ENCODE measurements at regions not wholly inside any gene's neighbourhood (a gene's known extent, or its start where the extent isn't known, plus 50 kb on each side); places are given as distances from the start of the nearest gene placed in this dataset.

DNA sequence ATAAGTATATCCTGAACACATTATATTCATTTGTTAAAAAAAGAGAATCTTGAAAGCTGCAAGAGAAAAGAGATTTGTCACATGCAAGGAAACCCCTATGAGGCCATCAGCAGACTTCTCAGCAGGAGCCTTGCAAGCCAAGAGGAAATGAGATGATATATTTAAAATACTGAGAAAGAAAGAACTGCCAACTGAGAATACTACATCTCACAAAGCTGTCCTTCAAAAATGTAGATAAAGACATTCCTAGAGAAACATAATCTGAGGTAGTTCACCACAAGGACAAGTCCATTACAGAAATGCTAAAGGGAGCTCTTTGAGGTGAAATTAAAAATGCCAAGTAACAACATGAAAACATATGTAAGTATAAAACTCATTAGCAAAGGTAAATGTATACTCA lies 224.4 kb upstream of the MBL2 start:
- no peaks in the 10 kb centered on the region for H3K4me1 ChIP-seq (ENCODE audit: control insufficient read depth, insufficient read depth, low read length)
- H3K27ac Mint-ChIP-seq: no peak overlapping the region
- H3K4me3 ChIP-seq (ENCODE audit: low read length): no peak overlapping the region
- no peak overlapping the region for H3K9ac ChIP-seq (ENCODE audit: extremely low read depth, low read length, poor library complexity, severe bottlenecking)
- no peak overlapping the region for H3K4me3 Mint-ChIP-seq
- H3K9me3 Mint-ChIP-seq: peaks cover 11% of the 10 kb centered on the region
- no peaks in the 10 kb centered on the region for H3K36me3 ChIP-seq (ENCODE audit: control insufficient read depth, insufficient read depth, low read length)
- H3K27me3 ChIP-seq (ENCODE audit: control insufficient read depth, insufficient read depth, low read length, poor library complexity, severe bottlenecking): no peaks in the 10 kb centered on the region
- no peaks in the 10 kb centered on the region for H3K9me3 ChIP-seq (ENCODE audit: control insufficient read depth, low read length)
- no peak for DNase-seq
- no peaks in the 10 kb centered on the region for H3K27me3 Mint-ChIP-seq (ENCODE audit: insufficient read depth)
- peaks cover 5% of the 10 kb centered on the region for H3K36me3 Mint-ChIP-seq (ENCODE audit: low read depth)
- TF ChIP-seq, protein P1, sequence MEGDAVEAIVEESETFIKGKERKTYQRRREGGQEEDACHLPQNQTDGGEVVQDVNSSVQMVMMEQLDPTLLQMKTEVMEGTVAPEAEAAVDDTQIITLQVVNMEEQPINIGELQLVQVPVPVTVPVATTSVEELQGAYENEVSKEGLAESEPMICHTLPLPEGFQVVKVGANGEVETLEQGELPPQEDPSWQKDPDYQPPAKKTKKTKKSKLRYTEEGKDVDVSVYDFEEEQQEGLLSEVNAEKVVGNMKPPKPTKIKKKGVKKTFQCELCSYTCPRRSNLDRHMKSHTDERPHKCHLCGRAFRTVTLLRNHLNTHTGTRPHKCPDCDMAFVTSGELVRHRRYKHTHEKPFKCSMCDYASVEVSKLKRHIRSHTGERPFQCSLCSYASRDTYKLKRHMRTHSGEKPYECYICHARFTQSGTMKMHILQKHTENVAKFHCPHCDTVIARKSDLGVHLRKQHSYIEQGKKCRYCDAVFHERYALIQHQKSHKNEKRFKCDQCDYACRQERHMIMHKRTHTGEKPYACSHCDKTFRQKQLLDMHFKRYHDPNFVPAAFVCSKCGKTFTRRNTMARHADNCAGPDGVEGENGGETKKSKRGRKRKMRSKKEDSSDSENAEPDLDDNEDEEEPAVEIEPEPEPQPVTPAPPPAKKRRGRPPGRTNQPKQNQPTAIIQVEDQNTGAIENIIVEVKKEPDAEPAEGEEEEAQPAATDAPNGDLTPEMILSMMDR (conservative IDR thresholded peaks at IDR 0.05): no peak
- peaks cover 14% of the 10 kb centered on the region for H3K4me1 Mint-ChIP-seq
- H3K27ac ChIP-seq (ENCODE audit: low read depth, low read length): no peak overlapping the region

DNA sequence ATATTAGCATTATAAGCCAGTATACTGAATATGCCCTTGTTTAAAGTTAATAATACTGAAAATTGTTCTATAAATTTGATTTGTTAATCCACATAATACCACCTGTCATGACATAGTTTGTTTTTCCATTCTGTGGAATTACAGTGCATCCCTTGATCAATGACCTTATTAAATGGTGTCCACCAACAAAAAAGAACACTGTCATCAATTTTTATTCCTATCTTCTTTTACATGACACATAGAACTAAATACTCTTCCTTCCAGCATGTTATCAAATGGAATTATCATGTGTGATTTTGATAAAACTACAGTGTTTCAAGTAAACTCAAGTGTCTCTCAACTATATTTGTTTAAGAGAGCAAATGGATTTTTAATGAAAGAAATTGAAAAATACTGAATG lies 221.8 kb upstream of the MBL2 start:
- no peak for DNase-seq
- no peaks in the 10 kb centered on the region for H3K9me3 ChIP-seq (ENCODE audit: control insufficient read depth, low read length)
- Mint-ChIP-seq H3K4me3 (no peak overlapping the region), H3K4me1 (peaks cover 5% of the 10 kb centered on the region), H3K36me3 (ENCODE audit: low read depth) (peaks cover 5% of the 10 kb centered on the region), H3K27me3 (ENCODE audit: insufficient read depth) (no peaks in the 10 kb centered on the region), H3K27ac (no peak overlapping the region), H3K9me3 (peaks cover 11% of the 10 kb centered on the region)
- H3K9ac ChIP-seq (ENCODE audit: extremely low read depth, low read length, poor library complexity, severe bottlenecking): no peak overlapping the region
- H3K36me3 ChIP-seq (ENCODE audit: control insufficient read depth, insufficient read depth, low read length): no peaks in the 10 kb centered on the region
- TF ChIP-seq, protein P1 (conservative IDR thresholded peaks at IDR 0.05): no peak
- no peak overlapping the region for H3K4me3 ChIP-seq (ENCODE audit: low read length)
- H3K27ac ChIP-seq (ENCODE audit: low read depth, low read length): no peak overlapping the region
- no peaks in the 10 kb centered on the region for H3K27me3 ChIP-seq (ENCODE audit: control insufficient read depth, insufficient read depth, low read length, poor library complexity, severe bottlenecking)
- H3K4me1 ChIP-seq (ENCODE audit: control insufficient read depth, insufficient read depth, low read length): no peaks in the 10 kb centered on the region

DNA sequence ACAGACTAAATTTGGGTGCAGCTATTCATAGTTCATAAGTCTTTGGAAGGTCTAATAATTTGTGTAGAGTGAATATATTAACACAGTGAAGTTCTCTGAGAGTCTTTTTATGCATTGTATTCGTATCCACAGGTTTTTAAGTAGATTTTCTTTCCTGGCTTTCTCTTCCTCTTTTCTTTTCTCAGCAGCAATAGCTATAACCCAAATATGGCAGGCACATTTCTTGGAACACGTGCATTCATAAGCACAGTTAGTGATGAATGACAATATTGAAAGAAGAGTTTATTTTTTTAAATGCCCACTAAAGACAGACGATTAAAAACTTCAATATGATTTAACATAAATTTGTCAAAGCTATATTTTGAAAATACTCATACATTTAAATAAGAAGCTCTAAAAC lies 220.5 kb upstream of the MBL2 start:
- WGBS, 2 experiments (ENCODE audit: insufficient coverage in 1 of 2, insufficient read length in 1 of 2): 91% methylated on average over 3 of the region's 3 CpGs; no CpG with 5 or more reads in 1 of the 2 experiments
- peaks cover 11% of the 10 kb centered on the region for H3K9me3 Mint-ChIP-seq
- no peaks in the 10 kb centered on the region for H3K27me3 Mint-ChIP-seq (ENCODE audit: insufficient read depth)
- H3K27ac ChIP-seq (ENCODE audit: low read depth, low read length): no peak overlapping the region
- H3K4me3 ChIP-seq (ENCODE audit: low read length): no peak overlapping the region
- no peak overlapping the region for H3K9ac ChIP-seq (ENCODE audit: extremely low read depth, low read length, poor library complexity, severe bottlenecking)
- H3K27ac Mint-ChIP-seq: no peak overlapping the region
- no peaks in the 10 kb centered on the region for H3K27me3 ChIP-seq (ENCODE audit: control insufficient read depth, insufficient read depth, low read length, poor library complexity, severe bottlenecking)
- no peaks in the 10 kb centered on the region for H3K36me3 ChIP-seq (ENCODE audit: control insufficient read depth, insufficient read depth, low read length)
- no peaks in the 10 kb centered on the region for H3K9me3 ChIP-seq (ENCODE audit: control insufficient read depth, low read length)
- TF ChIP-seq, protein P1 (conservative IDR thresholded peaks at IDR 0.05): no peak
- no peaks in the 10 kb centered on the region for H3K4me1 Mint-ChIP-seq
- H3K4me3 Mint-ChIP-seq: no peak overlapping the region
- H3K36me3 Mint-ChIP-seq (ENCODE audit: low read depth): peaks cover 5% of the 10 kb centered on the region
- DNase-seq: no peak
- H3K4me1 ChIP-seq (ENCODE audit: control insufficient read depth, insufficient read depth, low read length): no peaks in the 10 kb centered on the region

Data from endodermal cell (in vitro differentiated cells).